ENCODE measurements at regions not wholly inside any gene's neighbourhood (a gene's known extent, or its start where the extent isn't known, plus 50 kb on each side); places are given as distances from the start of the nearest gene placed in this dataset.

GRCh38 chr17:59487161-59487873 is 78.1 kb upstream of the DHX40 start:
- H3K27me3 ChIP-seq: no peaks in the 10 kb centered on the region
- intact Hi-C loops (cut with DNase I; ENCODE audit: low total_unique reads): no loop called here
- no peaks in the 10 kb centered on the region for H3K36me3 ChIP-seq
- H3K4me3 ChIP-seq: no peak overlapping the region
- H3K4me1 ChIP-seq: no peaks in the 10 kb centered on the region
- no peak for DNase-seq
- H3K9me3 ChIP-seq: no peaks in the 10 kb centered on the region
- H3K27ac ChIP-seq: no peak overlapping the region
- TF ChIP-seq, protein P1, sequence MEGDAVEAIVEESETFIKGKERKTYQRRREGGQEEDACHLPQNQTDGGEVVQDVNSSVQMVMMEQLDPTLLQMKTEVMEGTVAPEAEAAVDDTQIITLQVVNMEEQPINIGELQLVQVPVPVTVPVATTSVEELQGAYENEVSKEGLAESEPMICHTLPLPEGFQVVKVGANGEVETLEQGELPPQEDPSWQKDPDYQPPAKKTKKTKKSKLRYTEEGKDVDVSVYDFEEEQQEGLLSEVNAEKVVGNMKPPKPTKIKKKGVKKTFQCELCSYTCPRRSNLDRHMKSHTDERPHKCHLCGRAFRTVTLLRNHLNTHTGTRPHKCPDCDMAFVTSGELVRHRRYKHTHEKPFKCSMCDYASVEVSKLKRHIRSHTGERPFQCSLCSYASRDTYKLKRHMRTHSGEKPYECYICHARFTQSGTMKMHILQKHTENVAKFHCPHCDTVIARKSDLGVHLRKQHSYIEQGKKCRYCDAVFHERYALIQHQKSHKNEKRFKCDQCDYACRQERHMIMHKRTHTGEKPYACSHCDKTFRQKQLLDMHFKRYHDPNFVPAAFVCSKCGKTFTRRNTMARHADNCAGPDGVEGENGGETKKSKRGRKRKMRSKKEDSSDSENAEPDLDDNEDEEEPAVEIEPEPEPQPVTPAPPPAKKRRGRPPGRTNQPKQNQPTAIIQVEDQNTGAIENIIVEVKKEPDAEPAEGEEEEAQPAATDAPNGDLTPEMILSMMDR (IDR thresholded peaks at IDR 0.05): no peak
- no peak for TF ChIP-seq POLR2A (IDR thresholded peaks at IDR 0.05)

GRCh38 chr17:59488805-59489204 is 76.6 kb upstream of the DHX40 start:
- Histone ChIP-seq H3K4me1 (no peaks in the 10 kb centered on the region), H3K9me3 (no peaks in the 10 kb centered on the region), H3K27me3 (no peaks in the 10 kb centered on the region), H3K36me3 (no peaks in the 10 kb centered on the region), H3K27ac (no peak overlapping the region), H3K4me3 (no peak overlapping the region)
- intact Hi-C loops (cut with DNase I; ENCODE audit: low total_unique reads): no loop called here
- TF ChIP-seq, protein P1 (IDR thresholded peaks at IDR 0.05): no peak
- TF ChIP-seq POLR2A (IDR thresholded peaks at IDR 0.05): no peak
- DNase-seq: no peak

- Histone ChIP-seq H3K4me3 (no peak overlapping the region), H3K4me1 (no peaks in the 10 kb centered on the region), H3K9me3 (no peaks in the 10 kb centered on the region), H3K36me3 (no peaks in the 10 kb centered on the region), H3K27me3 (no peaks in the 10 kb centered on the region), H3K27ac (no peak overlapping the region)
- DNase-seq: no peak
- intact Hi-C loops (cut with DNase I; ENCODE audit: low total_unique reads): no loop called here
- no peak for TF ChIP-seq POLR2A (IDR thresholded peaks at IDR 0.05)
- TF ChIP-seq, protein P1 (IDR thresholded peaks at IDR 0.05): no peak
Observed at GRCh38 chr17:59490216-59490615, 75.2 kb upstream of the DHX40 start.

- intact Hi-C loops (cut with DNase I; ENCODE audit: low total_unique reads): no loop called here
- no peak for DNase-seq
- H3K4me3 ChIP-seq: no peak overlapping the region
Observed at GRCh38 chr17:59491353-59492090, 73.9 kb upstream of the DHX40 start.

DNA sequence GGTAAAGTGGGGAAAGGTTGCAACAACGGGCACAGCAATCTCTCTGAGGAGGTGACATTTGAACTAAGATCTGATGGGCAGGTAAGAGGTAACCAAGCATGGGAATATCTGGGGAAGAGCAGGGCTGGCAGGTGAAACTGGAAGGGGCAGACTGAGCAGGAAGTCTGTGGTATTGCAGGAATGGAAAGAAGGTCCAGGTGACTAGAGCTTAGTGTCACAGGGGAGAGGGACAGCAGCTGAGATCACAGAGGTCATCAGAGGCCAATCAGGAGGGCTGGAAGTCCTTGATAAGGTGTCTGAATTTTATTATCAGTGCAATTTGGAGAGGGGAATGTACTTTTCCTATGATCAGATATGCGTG is 73.3 kb upstream of the DHX40 start:
- no peak for DNase-seq
- no peak overlapping the region for H3K4me3 ChIP-seq
- H3K27ac ChIP-seq: no peak overlapping the region
- H3K9me3 ChIP-seq: no peaks in the 10 kb centered on the region
- no peaks in the 10 kb centered on the region for H3K27me3 ChIP-seq
- TF ChIP-seq POLR2A (IDR thresholded peaks at IDR 0.05): no peak
- TF ChIP-seq, protein P1 (IDR thresholded peaks at IDR 0.05): no peak
- intact Hi-C loops (cut with DNase I; ENCODE audit: low total_unique reads): no loop called here
- no peaks in the 10 kb centered on the region for H3K36me3 ChIP-seq
- no peaks in the 10 kb centered on the region for H3K4me1 ChIP-seq

More at GRCh38 chr17:59491353-59492090, 73.9 kb upstream of the DHX40 start:
- H3K4me1 ChIP-seq: no peaks in the 10 kb centered on the region
- H3K27ac ChIP-seq: no peak overlapping the region
- H3K9me3 ChIP-seq: no peaks in the 10 kb centered on the region
- TF ChIP-seq, protein P1 (IDR thresholded peaks at IDR 0.05): no peak
- no peak for TF ChIP-seq POLR2A (IDR thresholded peaks at IDR 0.05)
- H3K27me3 ChIP-seq: no peaks in the 10 kb centered on the region
- no peaks in the 10 kb centered on the region for H3K36me3 ChIP-seq

Data from uterus (tissue), 3 donors.